HEK293T (cell line): ENCODE measurements at regions not wholly inside any gene's neighbourhood (a gene's known extent, or its start where the extent isn't known, plus 50 kb on each side); places are given as distances from the start of the nearest gene placed in this dataset.

Experiments
- BHLHE40 ChIP-seq: fragments of 450-650 bp; IDR thresholded peaks from 2 replicates; pipeline ENCODE4 v1.6.1; 2016; ENCODE audit warnings: mild to moderate bottlenecking, moderate library complexity, borderline replicate concordance
- NFRKB ChIP-seq: fragments of 450-650 bp; IDR thresholded peaks from 2 replicates; pipeline ENCODE4 v1.6.1; 2016; ENCODE audit warnings: mild to moderate bottlenecking, moderate library complexity
- SP1 ChIP-seq: fragments of 450-650 bp; IDR thresholded peaks from 2 replicates; pipeline ENCODE4 v1.6.1; 2017
- SUZ12 ChIP-seq: fragments of 450-650 bp; IDR thresholded peaks from 2 replicates; pipeline ENCODE4 v1.6.1; 2016; ENCODE audit warnings: mild to moderate bottlenecking
- ZNF384 ChIP-seq: fragments of 450-650 bp; IDR thresholded peaks from 2 replicates; pipeline ENCODE4 v1.6.1; 2016

GRCh38 chr1:226485192-226485591 lies 63.4 kb upstream of the STUM start:
- TF ChIP-seq NFRKB (no peak), BHLHE40 (no peak), SUZ12 (no peak), SP1 (no peak), ZNF384 (no peak)
